SK-N-SH treated with all-trans-retinoic acid at 6 μM for 48 hours (cell line): ENCODE measurements at regions not wholly inside any gene's neighbourhood (a gene's known extent, or its start where the extent isn't known, plus 50 kb on each side); places are given as distances from the start of the nearest gene placed in this dataset.
"Not testable (repeated sequence)": the region's sequence is repeated elsewhere in the genome, so short reads cannot be mapped to it uniquely, and the experiment has no call there.

Experiments used
- ATAC-seq: fragments of 200-7000 bp; cut with Tn5 transposase; 3 replicates; pipeline ENCODE4 v1.9.1; 2020; ENCODE audit warnings: mild to moderate bottlenecking, moderate library complexity
- ARNTL ChIP-seq: fragments of 450-650 bp; formaldehyde crosslinking; IDR thresholded peaks from 2 replicates; pipeline ENCODE4 v1.5.0; 2020; ENCODE audit warnings: low read depth, mild to moderate bottlenecking, moderate library complexity, borderline replicate concordance
- BACH2 ChIP-seq: fragments of 250-450 bp; sonication (Bioruptor Pico); IDR thresholded peaks from 2 replicates; pipeline ENCODE4 v1.9.0; 2021; ENCODE audit warnings: mild to moderate bottlenecking, borderline replicate concordance
- CSDC2 ChIP-seq: fragments of 250-450 bp; sonication (Bioruptor Pico); IDR thresholded peaks from 2 replicates; pipeline ENCODE4 v1.5.0; 2020; ENCODE audit warnings: mild to moderate bottlenecking, moderate library complexity
- ESRRG ChIP-seq: fragments of 250-450 bp; sonication (Bioruptor Pico); IDR thresholded peaks from 2 replicates; pipeline ENCODE4 v1.6.1; 2021; ENCODE audit warnings: mild to moderate bottlenecking
- ISL1 ChIP-seq: fragments of 250-450 bp; sonication (Bioruptor Pico); IDR thresholded peaks from 2 replicates; pipeline ENCODE4 v2.1.2; 2022; ENCODE audit warnings: mild to moderate bottlenecking, moderate library complexity
- OSR1 ChIP-seq: fragments of 250-450 bp; sonication (Bioruptor Pico); IDR thresholded peaks from 2 replicates; pipeline ENCODE4 v1.8.0; 2022; ENCODE audit warnings: moderate library complexity, mild to moderate bottlenecking, inconsistent platforms
- PPARA ChIP-seq: fragments of 250-450 bp; sonication (Bioruptor Pico); IDR thresholded peaks from 2 replicates; pipeline ENCODE4 v1.5.0; 2020; ENCODE audit warnings: mild to moderate bottlenecking, borderline replicate concordance
- RARB ChIP-seq: fragments of 250-450 bp; sonication (Bioruptor Pico); IDR thresholded peaks from 2 replicates; pipeline ENCODE4 v1.8.0; 2021; ENCODE audit warnings: mild to moderate bottlenecking, moderate library complexity
- SNAI2 ChIP-seq: fragments of 250-450 bp; sonication (Bioruptor Pico); IDR thresholded peaks from 2 replicates; pipeline ENCODE4 v1.5.0; 2020; ENCODE audit warnings: mild to moderate bottlenecking, moderate library complexity
- TCF4 ChIP-seq: fragments of 250-450 bp; sonication (Bioruptor Pico); IDR thresholded peaks from 2 replicates; pipeline ENCODE4 v1.8.0; 2021; ENCODE audit warnings: mild to moderate bottlenecking, moderate library complexity, borderline replicate concordance
- TOX ChIP-seq: fragments of 250-450 bp; sonication (Bioruptor Pico); IDR thresholded peaks from 2 replicates; pipeline ENCODE4 v1.8.0; 2021; ENCODE audit warnings: mild to moderate bottlenecking, moderate library complexity, borderline replicate concordance
- TSHZ2 ChIP-seq: fragments of 250-450 bp; sonication (Bioruptor Pico); IDR thresholded peaks from 2 replicates; pipeline ENCODE4 v1.5.0; 2020; ENCODE audit warnings: mild to moderate bottlenecking, moderate library complexity
- ZC3H10 ChIP-seq: fragments of 250-450 bp; sonication (Bioruptor Pico); IDR thresholded peaks from 2 replicates; pipeline ENCODE4 v1.5.1; 2021; ENCODE audit warnings: mild to moderate bottlenecking, moderate library complexity
- ZFP3 ChIP-seq: fragments of 250-450 bp; sonication (Bioruptor Pico); IDR thresholded peaks from 2 replicates; pipeline ENCODE4 v1.5.0; 2020; ENCODE audit warnings: mild to moderate bottlenecking, moderate library complexity
- ZFP30 ChIP-seq: fragments of 450-650 bp; formaldehyde crosslinking; IDR thresholded peaks from 2 replicates; pipeline ENCODE4 v1.5.0; 2022; ENCODE audit warnings: mild to moderate bottlenecking, moderate library complexity
- ZNF565 ChIP-seq: fragments of 450-650 bp; formaldehyde crosslinking; conservative IDR thresholded peaks from 2 replicates; pipeline ENCODE4 v1.5.0; 2020; ENCODE audit warnings: low read depth, mild to moderate bottlenecking, moderate library complexity
- ZNF70 ChIP-seq: fragments of 450-650 bp; formaldehyde crosslinking; IDR thresholded peaks from 2 replicates; pipeline ENCODE4 v1.5.0; 2020; ENCODE audit warnings: mild to moderate bottlenecking, moderate library complexity
- ZNF8 ChIP-seq: fragments of 450-650 bp; formaldehyde crosslinking; IDR thresholded peaks from 2 replicates; pipeline ENCODE4 v1.5.0; 2020; ENCODE audit warnings: mild to moderate bottlenecking, moderate library complexity
- TF ChIP-seq, protein P1 (sequence below): fragments of 250-450 bp; sonication (Bioruptor Pico); IDR thresholded peaks from 2 replicates; pipeline ENCODE4 v1.8.0; 2021; ENCODE audit warnings: low read depth, mild to moderate bottlenecking, moderate library complexity, borderline replicate concordance
- TF ChIP-seq, protein P2 (sequence below): fragments of 250-450 bp; sonication (Bioruptor Pico); IDR thresholded peaks from 2 replicates; pipeline ENCODE4 v1.8.0; 2020; ENCODE audit warnings: mild to moderate bottlenecking, moderate library complexity, borderline replicate concordance
- TF ChIP-seq, protein P3 (sequence below): fragments of 250-450 bp; sonication (Bioruptor Pico); IDR thresholded peaks from 2 replicates; pipeline ENCODE4 v1.5.1; 2020; ENCODE audit warnings: low read depth, mild to moderate bottlenecking, moderate library complexity

DNA sequence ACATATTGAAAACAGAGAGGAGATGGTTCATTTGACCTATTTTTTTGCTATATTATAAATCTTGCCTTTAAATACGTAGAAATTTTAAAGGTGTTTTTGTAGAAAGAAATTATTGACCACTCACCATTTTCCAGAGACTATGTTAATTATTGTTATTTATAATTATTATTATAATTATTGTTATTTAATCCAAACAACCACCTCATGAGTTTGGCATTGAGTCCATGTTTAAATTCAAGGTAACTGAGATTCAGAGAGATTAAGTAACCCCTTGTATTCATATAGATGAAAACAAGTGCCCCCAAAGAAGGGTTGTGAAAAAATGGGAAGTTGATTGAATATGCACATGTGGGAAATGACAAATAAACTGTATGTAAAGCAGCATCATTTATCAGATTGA, 692.5 kb upstream of the MIR17HG start:
- no peak for ATAC-seq
- TF ChIP-seq ZC3H10 (CRISPR knock-in tag), result no peak
- TF ChIP-seq ZFP30 (CRISPR knock-in tag), result no peak
- no peak for TF ChIP-seq PPARA (CRISPR knock-in tag)
- TF ChIP-seq TCF4 (CRISPR knock-in tag), result no peak
- no peak for TF ChIP-seq CSDC2
- no peak for TF ChIP-seq BACH2
- no peak for TF ChIP-seq ISL1 (CRISPR knock-in tag)
- TF ChIP-seq ZNF565 (CRISPR knock-in tag), result no peak
- TF ChIP-seq RARB (CRISPR knock-in tag), result no peak
- TF ChIP-seq, protein P1, sequence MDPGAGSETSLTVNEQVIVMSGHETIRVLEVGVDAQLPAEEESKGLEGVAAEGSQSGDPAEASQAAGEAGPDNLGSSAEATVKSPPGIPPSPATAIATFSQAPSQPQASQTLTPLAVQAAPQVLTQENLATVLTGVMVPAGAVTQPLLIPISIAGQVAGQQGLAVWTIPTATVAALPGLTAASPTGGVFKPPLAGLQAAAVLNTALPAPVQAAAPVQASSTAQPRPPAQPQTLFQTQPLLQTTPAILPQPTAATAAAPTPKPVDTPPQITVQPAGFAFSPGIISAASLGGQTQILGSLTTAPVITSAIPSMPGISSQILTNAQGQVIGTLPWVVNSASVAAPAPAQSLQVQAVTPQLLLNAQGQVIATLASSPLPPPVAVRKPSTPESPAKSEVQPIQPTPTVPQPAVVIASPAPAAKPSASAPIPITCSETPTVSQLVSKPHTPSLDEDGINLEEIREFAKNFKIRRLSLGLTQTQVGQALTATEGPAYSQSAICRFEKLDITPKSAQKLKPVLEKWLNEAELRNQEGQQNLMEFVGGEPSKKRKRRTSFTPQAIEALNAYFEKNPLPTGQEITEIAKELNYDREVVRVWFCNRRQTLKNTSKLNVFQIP (CRISPR knock-in tag), result no peak
- TF ChIP-seq, protein P2, sequence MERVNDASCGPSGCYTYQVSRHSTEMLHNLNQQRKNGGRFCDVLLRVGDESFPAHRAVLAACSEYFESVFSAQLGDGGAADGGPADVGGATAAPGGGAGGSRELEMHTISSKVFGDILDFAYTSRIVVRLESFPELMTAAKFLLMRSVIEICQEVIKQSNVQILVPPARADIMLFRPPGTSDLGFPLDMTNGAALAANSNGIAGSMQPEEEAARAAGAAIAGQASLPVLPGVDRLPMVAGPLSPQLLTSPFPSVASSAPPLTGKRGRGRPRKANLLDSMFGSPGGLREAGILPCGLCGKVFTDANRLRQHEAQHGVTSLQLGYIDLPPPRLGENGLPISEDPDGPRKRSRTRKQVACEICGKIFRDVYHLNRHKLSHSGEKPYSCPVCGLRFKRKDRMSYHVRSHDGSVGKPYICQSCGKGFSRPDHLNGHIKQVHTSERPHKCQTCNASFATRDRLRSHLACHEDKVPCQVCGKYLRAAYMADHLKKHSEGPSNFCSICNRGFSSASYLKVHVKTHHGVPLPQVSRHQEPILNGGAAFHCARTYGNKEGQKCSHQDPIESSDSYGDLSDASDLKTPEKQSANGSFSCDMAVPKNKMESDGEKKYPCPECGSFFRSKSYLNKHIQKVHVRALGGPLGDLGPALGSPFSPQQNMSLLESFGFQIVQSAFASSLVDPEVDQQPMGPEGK, result no peak
- no peak for TF ChIP-seq ARNTL
- no peak for TF ChIP-seq ZFP3 (CRISPR knock-in tag)
- TF ChIP-seq ESRRG (CRISPR knock-in tag), result no peak
- TF ChIP-seq ZNF70 (CRISPR knock-in tag), result no peak
- TF ChIP-seq OSR1 (CRISPR knock-in tag), result no peak
- TF ChIP-seq, protein P3, sequence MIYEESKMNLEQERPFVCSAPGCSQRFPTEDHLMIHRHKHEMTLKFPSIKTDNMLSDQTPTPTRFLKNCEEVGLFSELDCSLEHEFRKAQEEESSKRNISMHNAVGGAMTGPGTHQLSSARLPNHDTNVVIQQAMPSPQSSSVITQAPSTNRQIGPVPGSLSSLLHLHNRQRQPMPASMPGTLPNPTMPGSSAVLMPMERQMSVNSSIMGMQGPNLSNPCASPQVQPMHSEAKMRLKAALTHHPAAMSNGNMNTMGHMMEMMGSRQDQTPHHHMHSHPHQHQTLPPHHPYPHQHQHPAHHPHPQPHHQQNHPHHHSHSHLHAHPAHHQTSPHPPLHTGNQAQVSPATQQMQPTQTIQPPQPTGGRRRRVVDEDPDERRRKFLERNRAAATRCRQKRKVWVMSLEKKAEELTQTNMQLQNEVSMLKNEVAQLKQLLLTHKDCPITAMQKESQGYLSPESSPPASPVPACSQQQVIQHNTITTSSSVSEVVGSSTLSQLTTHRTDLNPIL, result no peak
- no peak for TF ChIP-seq TSHZ2 (CRISPR knock-in tag)

DNA sequence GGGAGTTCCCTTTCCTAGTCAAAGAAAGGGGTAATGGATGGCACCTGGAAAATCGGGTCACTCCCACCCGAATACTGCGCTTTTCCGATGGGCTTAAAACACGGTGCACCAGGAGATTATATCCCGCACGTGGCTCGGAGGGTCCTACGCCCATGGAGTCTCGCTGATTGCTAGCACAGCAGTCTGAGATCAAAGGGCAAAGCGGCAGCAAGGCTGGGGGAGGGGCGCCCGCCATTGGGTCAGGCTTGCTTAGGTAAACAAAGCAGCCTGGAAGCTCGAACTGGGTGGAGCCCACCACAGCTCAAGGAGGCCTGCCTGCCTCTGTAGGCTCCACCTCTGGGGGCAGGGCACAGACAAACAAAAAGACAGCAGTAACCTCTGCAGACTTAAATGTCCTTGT, 683.3 kb upstream of the MIR17HG start:
- ATAC-seq, result not testable (repeated sequence)

DNA sequence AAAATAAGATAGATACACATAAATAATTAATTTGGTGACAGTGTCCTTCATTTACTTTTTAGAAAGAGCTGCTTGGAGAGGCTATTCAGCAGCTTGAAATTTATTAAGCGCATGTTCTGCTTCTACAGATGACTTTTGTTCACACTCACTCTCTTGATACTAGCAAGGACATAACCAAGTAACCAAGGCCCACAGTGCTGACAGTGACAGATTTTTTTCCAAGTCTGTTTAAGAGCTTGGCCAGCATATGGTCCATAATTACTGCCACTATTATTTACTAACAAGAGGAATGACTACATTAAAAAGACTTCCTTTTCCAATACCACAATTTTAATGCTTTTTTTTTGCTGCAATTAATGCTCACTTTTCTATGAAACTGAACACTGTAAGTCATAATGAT, 673.7 kb upstream of the MIR17HG start:
- peak; percentile 30; the same call in 1 of the 3 replicates for ATAC-seq
- TF ChIP-seq OSR1 (CRISPR knock-in tag) (no peak), ZNF8 (CRISPR knock-in tag) (no peak), TSHZ2 (CRISPR knock-in tag) (no peak), ZFP3 (CRISPR knock-in tag) (no peak), TCF4 (CRISPR knock-in tag) (no peak), ZC3H10 (CRISPR knock-in tag) (no peak), RARB (CRISPR knock-in tag) (no peak), SNAI2 (no peak), TOX (CRISPR knock-in tag) (no peak), PPARA (CRISPR knock-in tag) (no peak)
- TF ChIP-seq, protein P2, result no peak
- TF ChIP-seq, all 23 proteins: peak for 0
